Stomach (tissue), 4 donors: ENCODE measurements at regions not wholly inside any gene's neighbourhood (a gene's known extent, or its start where the extent isn't known, plus 50 kb on each side); places are given as distances from the start of the nearest gene placed in this dataset.

ENCODE experiments used
- EP300 ChIP-seq: sonication (generic); formaldehyde crosslinking; IDR thresholded peaks from one replicate; pipeline ENCODE4 v1.6.1; 2017; ENCODE audit warnings: antibody characterized with exemption
- POLR2A ChIP-seq, 4 donors: fragments of 450-650 bp; IDR thresholded peaks; one replicate each; pipeline ENCODE4 v1.6.1; 2016; ENCODE audit warnings: antibody characterized with exemption in 4 of 4, control low read depth in 2 of 4, mild to moderate bottlenecking in 1 of 4, moderate library complexity in 1 of 4
- TF ChIP-seq, protein P1 (sequence below), 7 experiments: fragments of 450-650 bp in 4 of 7; fragments of 200-600 bp in 3 of 7; sonication (generic) in 3 of 7; IDR thresholded peaks; one replicate each; pipeline ENCODE4 v1.5.1; 2016 to 2019; ENCODE audit warnings: antibody characterized with exemption in 7 of 7, control low read depth in 2 of 7, mild to moderate bottlenecking in 1 of 7

DNA sequence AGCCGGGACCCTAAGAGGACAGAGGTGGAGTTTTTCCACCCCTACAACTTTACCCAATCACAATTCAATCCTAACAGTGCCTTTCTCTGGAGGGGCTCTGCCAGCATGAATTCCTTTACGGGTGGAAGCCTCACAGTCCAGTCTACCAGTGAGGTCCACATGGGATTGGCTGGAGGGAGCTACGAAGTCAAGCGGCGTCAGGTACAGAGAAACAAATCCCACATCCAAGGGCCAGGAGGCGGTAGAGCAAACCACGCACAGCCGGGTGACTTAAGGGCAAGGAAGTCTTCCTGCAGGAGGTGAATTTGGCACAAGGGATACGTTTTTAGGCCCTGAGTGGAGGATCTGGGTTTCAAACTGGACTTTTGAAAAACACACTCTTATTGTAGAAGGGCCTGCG, 199.6 kb downstream of the UQCRFS1 start:
- TF ChIP-seq, protein P1, sequence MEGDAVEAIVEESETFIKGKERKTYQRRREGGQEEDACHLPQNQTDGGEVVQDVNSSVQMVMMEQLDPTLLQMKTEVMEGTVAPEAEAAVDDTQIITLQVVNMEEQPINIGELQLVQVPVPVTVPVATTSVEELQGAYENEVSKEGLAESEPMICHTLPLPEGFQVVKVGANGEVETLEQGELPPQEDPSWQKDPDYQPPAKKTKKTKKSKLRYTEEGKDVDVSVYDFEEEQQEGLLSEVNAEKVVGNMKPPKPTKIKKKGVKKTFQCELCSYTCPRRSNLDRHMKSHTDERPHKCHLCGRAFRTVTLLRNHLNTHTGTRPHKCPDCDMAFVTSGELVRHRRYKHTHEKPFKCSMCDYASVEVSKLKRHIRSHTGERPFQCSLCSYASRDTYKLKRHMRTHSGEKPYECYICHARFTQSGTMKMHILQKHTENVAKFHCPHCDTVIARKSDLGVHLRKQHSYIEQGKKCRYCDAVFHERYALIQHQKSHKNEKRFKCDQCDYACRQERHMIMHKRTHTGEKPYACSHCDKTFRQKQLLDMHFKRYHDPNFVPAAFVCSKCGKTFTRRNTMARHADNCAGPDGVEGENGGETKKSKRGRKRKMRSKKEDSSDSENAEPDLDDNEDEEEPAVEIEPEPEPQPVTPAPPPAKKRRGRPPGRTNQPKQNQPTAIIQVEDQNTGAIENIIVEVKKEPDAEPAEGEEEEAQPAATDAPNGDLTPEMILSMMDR (IDR thresholded peaks at IDR 0.05), result no peak
- TF ChIP-seq POLR2A (IDR thresholded peaks at IDR 0.05) (no peak), EP300 (no peak)
